Astrocyte of the cerebellum (primary cell): ENCODE measurements at regions not wholly inside any gene's neighbourhood (a gene's known extent, or its start where the extent isn't known, plus 50 kb on each side); places are given as distances from the start of the nearest gene placed in this dataset.

Source experiments
- DNase-seq: peaks from one replicate; pipeline ENCODE4 v3.0.0-alpha.2; 2011; ENCODE audit warnings: low read depth
- H3K4me3 ChIP-seq: 2 replicates; pipeline ENCODE4 v1.5.1; 2011; ENCODE audit warnings: mild to moderate bottlenecking, low read depth, low read length, moderate library complexity
- CTCF ChIP-seq: IDR thresholded peaks from 2 replicates; pipeline ENCODE4 v1.5.1; 2012; ENCODE audit warnings: low read length, low read depth, moderate library complexity, mild to moderate bottlenecking; ENCODE audit errors: missing control alignments
- in situ Hi-C: cut with HindIII; loops from 2 replicates; pipeline ENCODE4 v1.10.0; 2017; ENCODE audit warnings: low sequenced_read_pairs

DNA sequence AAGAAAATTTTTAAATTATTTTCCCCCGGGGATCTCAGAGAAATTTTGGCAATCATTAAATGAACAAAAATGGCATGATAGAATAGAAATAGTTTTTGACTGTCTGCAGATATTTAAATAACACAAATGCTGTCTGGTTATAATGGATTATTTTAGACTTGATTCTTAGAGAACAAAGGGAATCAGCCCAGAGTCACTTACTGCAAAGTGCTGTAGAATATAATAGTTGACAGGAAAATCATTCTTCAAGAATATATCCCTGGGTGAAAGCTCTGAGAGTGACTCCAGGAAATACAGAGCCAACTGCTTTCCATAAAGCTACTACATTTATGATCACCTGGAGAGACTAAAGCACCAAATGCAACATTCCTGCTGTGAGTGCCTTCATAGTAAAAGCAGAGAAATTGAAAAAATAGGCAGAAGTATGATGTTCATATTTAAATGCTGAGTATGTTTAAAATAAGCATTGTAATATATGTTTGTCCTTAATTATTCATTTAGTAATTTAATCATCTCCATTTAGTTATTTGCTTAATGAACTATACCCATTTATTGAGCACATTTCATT lies 1765.8 kb downstream of the SLITRK1 start:
- in situ Hi-C loops: no loop called here
- H3K4me3 ChIP-seq: no peak overlapping the region
- no peak for TF ChIP-seq CTCF
- DNase-seq: no peak

GRCh38 chr13:82115391-82115790 lies 1766.9 kb downstream of the SLITRK1 start:
- no peak for DNase-seq
- no peak for TF ChIP-seq CTCF
- H3K4me3 ChIP-seq: no peak overlapping the region
- in situ Hi-C loops: no loop called here

GRCh38 chr13:82096256-82096655 lies 1755.3 kb upstream of the SPRY2 start:
- in situ Hi-C loops: no loop called here
- no peak for DNase-seq
- no peak overlapping the region for H3K4me3 ChIP-seq
- TF ChIP-seq CTCF: no peak

GRCh38 chr13:82092312-82092711 lies 1751.4 kb upstream of the SPRY2 start:
- no peak overlapping the region for H3K4me3 ChIP-seq
- TF ChIP-seq CTCF: no peak
- DNase-seq: no peak
- in situ Hi-C loops: no loop called here

- in situ Hi-C loops: no loop called here
These were observed 1747.9 kb upstream of the SPRY2 start for GRCh38 chr13:82088781-82089180.

DNA sequence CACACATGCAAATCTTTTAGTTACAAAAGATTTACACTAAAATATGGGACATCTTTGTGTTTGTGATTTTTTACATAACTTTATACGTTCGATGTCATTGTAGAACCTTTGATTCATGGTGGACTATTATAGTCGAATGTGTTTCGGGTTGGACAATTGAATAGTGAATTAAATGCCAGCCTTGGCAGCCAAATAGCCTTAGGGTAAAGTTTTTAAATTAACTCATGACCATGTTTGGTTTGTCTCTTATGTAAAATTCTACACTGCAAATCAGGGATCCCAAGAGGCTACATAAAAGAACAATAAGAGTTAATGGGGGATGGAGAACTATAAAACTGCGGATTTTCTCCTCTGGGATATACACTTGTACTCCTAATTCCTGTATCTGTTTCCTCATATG lies 1735.6 kb upstream of the SPRY2 start:
- H3K4me3 ChIP-seq: no peak overlapping the region
- no peak for DNase-seq
- in situ Hi-C loops: no loop called here
- no peak for TF ChIP-seq CTCF

More at GRCh38 chr13:82088781-82089180, 1747.9 kb upstream of the SPRY2 start:
- no peak for DNase-seq
- H3K4me3 ChIP-seq: no peak overlapping the region
- TF ChIP-seq CTCF: no peak

GRCh38 chr13:82070416-82070815 lies 1729.5 kb upstream of the SPRY2 start:
- no peak overlapping the region for H3K4me3 ChIP-seq
- DNase-seq: no peak
- TF ChIP-seq CTCF: no peak
- in situ Hi-C loops: no loop called here
